ENCODE measurements at regions not wholly inside any gene's neighbourhood (a gene's known extent, or its start where the extent isn't known, plus 50 kb on each side); places are given as distances from the start of the nearest gene placed in this dataset.

GRCh38 chr11:129590753-129591475 is 215.3 kb downstream of the BARX2 start:
- no peak for DNase-seq

GRCh38 chr11:129591527-129591926 is 215.9 kb downstream of the BARX2 start:
- no peak for DNase-seq

- DNase-seq = no peak
Observed at GRCh38 chr11:129592191-129592590, 216.5 kb downstream of the BARX2 start.

- DNase-seq = no peak
Observed at GRCh38 chr11:129593098-129593497, 217.4 kb downstream of the BARX2 start.

- no peak for DNase-seq
Observed at GRCh38 chr11:129595038-129595962, 219.7 kb downstream of the BARX2 start.

GRCh38 chr11:129596351-129596750 is 219.3 kb upstream of the TMEM45B start:
- no peak for DNase-seq

- no peak for DNase-seq
Observed at GRCh38 chr11:129598378-129598777, 217.3 kb upstream of the TMEM45B start.

- no peak for DNase-seq
Observed at GRCh38 chr11:129605815-129606214, 209.8 kb upstream of the TMEM45B start.

- no peak for DNase-seq
Observed at GRCh38 chr11:129608711-129609110, 206.9 kb upstream of the TMEM45B start.

- no peak for DNase-seq
Observed at GRCh38 chr11:129610125-129610524, 205.5 kb upstream of the TMEM45B start.

GRCh38 chr11:129610545-129610944 is 205.1 kb upstream of the TMEM45B start:
- DNase-seq = no peak

- DNase-seq = no peak
Observed at GRCh38 chr11:129611661-129612446, 203.8 kb upstream of the TMEM45B start.

GRCh38 chr11:129612447-129612961 is 203.1 kb upstream of the TMEM45B start:
- no peak for DNase-seq

- DNase-seq = no peak
Observed at GRCh38 chr11:129613071-129613470, 202.6 kb upstream of the TMEM45B start.

- DNase-seq = no peak
Observed at GRCh38 chr11:129614256-129614944, 201.2 kb upstream of the TMEM45B start.

GRCh38 chr11:129618046-129618569 is 197.5 kb upstream of the TMEM45B start:
- DNase-seq = no peak

GRCh38 chr11:129620237-129621104 is 195.2 kb upstream of the TMEM45B start:
- no peak for DNase-seq

GRCh38 chr11:129625930-129626329 is 189.7 kb upstream of the TMEM45B start:
- no peak for DNase-seq

- no peak for DNase-seq
Observed at GRCh38 chr11:129631201-129631600, 184.4 kb upstream of the TMEM45B start.

- DNase-seq = no peak
Observed at GRCh38 chr11:129636926-129637325, 178.7 kb upstream of the TMEM45B start.

- no peak for DNase-seq
Observed at GRCh38 chr11:129637473-129637872, 178.2 kb upstream of the TMEM45B start.

Measured in C1 segment of cervical spinal cord (tissue), 14 donors.